HCT116 (cell line): ENCODE measurements at regions not wholly inside any gene's neighbourhood (a gene's known extent, or its start where the extent isn't known, plus 50 kb on each side); places are given as distances from the start of the nearest gene placed in this dataset.

Source experiments
- ATAC-seq: fragments of 200-7000 bp; cut with Tn5 transposase; 2 replicates; pipeline ENCODE4 v1.9.1; 2020; ENCODE audit warnings: mild to moderate bottlenecking, moderate library complexity
- BruUV-seq: library from RNA; stranded (reverse); fragments of 400-500 nt; replicated peaks from 2 replicates; lab custom pipeline; 2021; lab: Mats Ljungman, UMichigan
- CTCF ChIA-PET: fragments of 300-600 bp; sonication (Branson Sonifier 250); formaldehyde crosslinking; loops from one replicate; lab custom pipeline; 2021; ENCODE audit warnings: antibody characterized with exemption; lab: Charles Lee
- POLR2A ChIA-PET: fragments of 300-600, 350-600 bp; sonication (Branson Sonifier 250); formaldehyde crosslinking; loops from one replicate; lab custom pipeline; 2021; ENCODE audit warnings: antibody characterized with exemption; lab: Charles Lee
- RAD21 ChIA-PET, 2 experiments: fragments of 300-600 bp; sonication (Branson Sonifier 250); formaldehyde crosslinking; loops; one replicate each; lab custom pipeline; 2023; ENCODE audit warnings: low total read pairs in 2 of 2; ENCODE audit not compliant: uncharacterized antibody in 2 of 2, unreplicated experiment in 2 of 2, low non-redundant PET in 1 of 2; lab: Charles Lee
- DNase-seq: peaks from one replicate; pipeline ENCODE4 v3.0.0-alpha.2; 2010; ENCODE audit warnings: low read depth, low spot score
- H2AFZ ChIP-seq: fragments of 200-600 bp; shearing (Covaris generic), sonication (generic); 2 replicates; pipeline ENCODE4 v1.6.1; 2017; ENCODE audit warnings: low read depth, mixed run types, mixed read lengths, antibody characterized with exemption, low read length; ENCODE audit not compliant: poor library complexity, severe bottlenecking
- H3K27ac ChIP-seq: 2 replicates; pipeline ENCODE4 v1.5.1; 2012; ENCODE audit warnings: low read depth, low read length
- H3K27me3 ChIP-seq: fragments of 200-600 bp; sonication (generic); 2 replicates; pipeline ENCODE4 v1.6.1; 2016; ENCODE audit warnings: mixed run types, low read length, mixed read lengths; ENCODE audit not compliant: insufficient read depth
- H3K36me3 ChIP-seq, 2 experiments: fragments of 200-500 bp in 1 of 2; fragments of 200-600 bp in 1 of 2; sonication (Bioruptor generic) in 1 of 2; sonication (generic) in 1 of 2; 2 replicates each; pipeline versions ENCODE4 v1.5.1 to v1.6.1; 2014 to 2016; ENCODE audit warnings: low read length in 2 of 2, inconsistent platforms in 1 of 2, mixed read lengths in 1 of 2, mixed run types in 1 of 2; ENCODE audit not compliant: insufficient read depth in 2 of 2, control insufficient read depth in 1 of 2
- H3K4me1 ChIP-seq, 2 experiments: fragments of 200-600 bp in 1 of 2; sonication (generic) in 1 of 2; 2 replicates each; pipeline versions ENCODE4 v1.5.1 to v1.6.1; 2012 to 2017; ENCODE audit warnings: low read length in 2 of 2, inconsistent platforms in 1 of 2, mild to moderate bottlenecking in 1 of 2, mixed read lengths in 1 of 2, mixed run types in 1 of 2, moderate library complexity in 1 of 2; ENCODE audit not compliant: insufficient read depth in 2 of 2, control insufficient read depth in 1 of 2
- H3K4me2 ChIP-seq: fragments of 200-600 bp; sonication (generic); 2 replicates; pipeline ENCODE4 v1.6.1; 2017; ENCODE audit warnings: mixed run types, low read length, mixed read lengths
- H3K4me3 ChIP-seq, 2 experiments: fragments of 200-600 bp in 1 of 2; sonication (generic) in 1 of 2; replicated peaks in 1 of 2; 2 replicates each; pipeline ENCODE4 v1.5.1; 2011 to 2016; ENCODE audit warnings: low read length in 2 of 2, control low read depth in 1 of 2, low read depth in 1 of 2, mild to moderate bottlenecking in 1 of 2, mixed read lengths in 1 of 2, mixed run types in 1 of 2
- H3K79me2 ChIP-seq: fragments of 200-600 bp; sonication (generic); 2 replicates; pipeline ENCODE4 v1.6.1; 2017; ENCODE audit warnings: mild to moderate bottlenecking, mixed run types, low read length, moderate library complexity, mixed read lengths; ENCODE audit not compliant: insufficient read depth
- H3K9ac ChIP-seq: fragments of 200-600 bp; sonication (generic); 2 replicates; pipeline ENCODE4 v1.6.1; 2016; ENCODE audit warnings: low read length, mixed read lengths
- H3K9me2 ChIP-seq: fragments of 200-600 bp; sonication (generic), shearing (Covaris generic); 2 replicates; pipeline ENCODE4 v1.6.1; 2017; ENCODE audit warnings: mixed run types, mild to moderate bottlenecking, moderate library complexity; ENCODE audit not compliant: insufficient read depth
- H3K9me3 ChIP-seq, 2 experiments: fragments of 200-500 bp in 1 of 2; fragments of 200-600 bp in 1 of 2; sonication (Bioruptor generic) in 1 of 2; sonication (generic) in 1 of 2; 2 replicates each; pipeline ENCODE4 v1.6.1; 2014 to 2017; ENCODE audit warnings: low read length in 2 of 2, mixed read lengths in 2 of 2, inconsistent platforms in 1 of 2, low read depth in 1 of 2, mild to moderate bottlenecking in 1 of 2, mixed run types in 1 of 2, moderate library complexity in 1 of 2; ENCODE audit not compliant: control insufficient read depth in 1 of 2, insufficient read depth in 1 of 2
- H4K20me1 ChIP-seq: fragments of 200-600 bp; sonication (generic), shearing (Covaris generic); 2 replicates; pipeline ENCODE4 v1.6.1; 2017; ENCODE audit warnings: mixed run types, mild to moderate bottlenecking, moderate library complexity; ENCODE audit not compliant: insufficient read depth
- CBX3 ChIP-seq: IDR thresholded peaks from 2 replicates; pipeline ENCODE4 v1.6.1; 2012; ENCODE audit warnings: low read depth
- CEBPB ChIP-seq: IDR thresholded peaks from 2 replicates; pipeline ENCODE4 v1.6.1; 2012; ENCODE audit warnings: low read depth
- EGR1 ChIP-seq: IDR thresholded peaks from 2 replicates; pipeline ENCODE4 v1.6.1; 2012; ENCODE audit warnings: low read depth
- ELF1 ChIP-seq: IDR thresholded peaks from 2 replicates; pipeline ENCODE4 v1.6.1; 2012; ENCODE audit warnings: low read depth, borderline replicate concordance
- EZH2 ChIP-seq: fragments of 200-600 bp; sonication (generic); IDR thresholded peaks from 2 replicates; pipeline ENCODE4 v1.6.1; 2017; ENCODE audit warnings: antibody characterized with exemption, mixed run types
- FOSL1 ChIP-seq: IDR thresholded peaks from 2 replicates; pipeline ENCODE4 v1.6.1; 2012; ENCODE audit warnings: low read depth
- JUND ChIP-seq: IDR thresholded peaks from 2 replicates; pipeline ENCODE4 v1.6.1; 2012
- POLR2A ChIP-seq: IDR thresholded peaks from 2 replicates; pipeline ENCODE4 v1.7.0; 2011; ENCODE audit warnings: borderline replicate concordance; ENCODE audit not compliant: insufficient read depth, insufficient read length; ENCODE audit errors: extremely low read depth
- RAD21 ChIP-seq: IDR thresholded peaks from 2 replicates; pipeline ENCODE4 v1.6.1; 2012; ENCODE audit warnings: low read depth, mild to moderate bottlenecking
- SP1 ChIP-seq: IDR thresholded peaks from 2 replicates; pipeline ENCODE4 v1.6.1; 2012; ENCODE audit warnings: low read depth
- SRF ChIP-seq: IDR thresholded peaks from 2 replicates; pipeline ENCODE4 v1.6.1; 2012; ENCODE audit warnings: low read depth
- TCF7L2 ChIP-seq: IDR thresholded peaks from 2 replicates; pipeline ENCODE4 v1.7.0; 2011; ENCODE audit warnings: borderline replicate concordance, inconsistent platforms; ENCODE audit not compliant: insufficient read depth, insufficient read length; ENCODE audit errors: extremely low read depth
- YY1 ChIP-seq: IDR thresholded peaks from 2 replicates; pipeline ENCODE4 v1.6.1; 2011; ENCODE audit warnings: low read length, low read depth, moderate library complexity, mild to moderate bottlenecking; ENCODE audit not compliant: insufficient replicate concordance; ENCODE audit errors: extremely low read depth
- ZNF274 ChIP-seq: fragments of 200-500 bp; sonication (Bioruptor generic); IDR thresholded peaks from 2 replicates; pipeline ENCODE4 v1.6.1; 2014; ENCODE audit warnings: mild to moderate bottlenecking, low read depth, low read length, inconsistent platforms
- intact Hi-C: fragments of 100-400 bp; cut with micrococcal nuclease; formaldehyde crosslinking; loops from 2 replicates; pipeline ENCODE4 v1.10.0; 2022
- TF ChIP-seq, protein P1 (sequence below): IDR thresholded peaks from 2 replicates; pipeline ENCODE4 v1.6.1; 2012
- TF ChIP-seq, protein P2 (sequence below): IDR thresholded peaks from 2 replicates; pipeline ENCODE4 v1.6.1; 2012; ENCODE audit warnings: low read depth
- TF ChIP-seq, protein P3 (sequence below), 3 experiments: fragments of 200-600 bp in 1 of 3; sonication (generic) in 1 of 3; IDR thresholded peaks in 2 of 3; conservative IDR thresholded peaks in 1 of 3; 2 replicates each; pipeline ENCODE4 v1.5.1; 2012 to 2017; ENCODE audit warnings: low read depth in 2 of 3, low read length in 2 of 3, antibody characterized with exemption in 1 of 3, borderline replicate concordance in 1 of 3, control low read depth in 1 of 3, mild to moderate bottlenecking in 1 of 3, mixed read lengths in 1 of 3, mixed run types in 1 of 3, moderate library complexity in 1 of 3; ENCODE audit not compliant: insufficient read depth in 1 of 3

DNA sequence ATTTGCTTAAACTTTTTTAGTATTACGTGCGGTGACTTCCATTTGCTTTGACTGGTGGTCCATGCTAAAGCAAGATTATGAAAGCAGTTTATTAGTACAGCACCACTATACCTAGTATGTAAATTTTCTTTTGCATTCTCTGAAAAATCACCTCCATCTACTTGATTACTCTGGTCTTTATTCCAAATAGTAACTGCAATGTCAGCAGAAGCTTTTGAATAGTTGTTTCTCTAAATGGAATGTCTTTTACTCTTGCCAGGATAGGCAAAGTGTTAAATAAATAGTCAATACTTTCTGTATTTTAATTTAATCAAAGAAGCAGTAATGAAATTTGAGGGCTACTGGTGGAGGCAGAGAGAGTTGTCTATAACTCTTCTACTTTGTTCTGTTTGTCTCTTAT lies 167.2 kb upstream of the SLC4A4 start:
- ChIA-PET RAD21 (no interaction called here), POLR2A (no interaction called here), CTCF (no interaction called here)
- no TSS peak for BruUV-seq
- H3K4me2 ChIP-seq, result no peak overlapping the region
- H3K9me2 ChIP-seq, result no peaks in the 10 kb centered on the region
- H3K9me3 ChIP-seq, result no peaks in the 10 kb centered on the region
- H3K9ac ChIP-seq, result no peak overlapping the region
- H3K27ac ChIP-seq, result no peak overlapping the region
- no peak for DNase-seq
- H3K27me3 ChIP-seq, result no peaks in the 10 kb centered on the region
- TF ChIP-seq RAD21 (no peak), TCF7L2 (no peak), CEBPB (no peak)
- H3K79me2 ChIP-seq, result no peaks in the 10 kb centered on the region
- no peaks in the 10 kb centered on the region for H3K4me1 ChIP-seq
- no peak overlapping the region for H3K4me3 ChIP-seq
- H4K20me1 ChIP-seq, result no peaks in the 10 kb centered on the region
- ATAC-seq, result no peak
- intact Hi-C loops, result no loop called here
- no peaks in the 10 kb centered on the region for H3K36me3 ChIP-seq
- no peak overlapping the region for H2AFZ ChIP-seq

- Histone ChIP-seq H3K4me3 (no peak overlapping the region), H3K27ac (no peak overlapping the region), H3K79me2 (no peaks in the 10 kb centered on the region), H3K9ac (no peak overlapping the region), H3K4me2 (no peak overlapping the region), H3K9me3 (no peaks in the 10 kb centered on the region), H4K20me1 (no peaks in the 10 kb centered on the region), H3K4me1 (peaks cover 0 to 5% of the 10 kb centered on the region in 2 experiments; a peak in 1 of 4 replicates), H3K27me3 (peaks cover 13% of the 10 kb centered on the region; the same call in 1 of the 2 replicates), H3K36me3 (no peaks in the 10 kb centered on the region), H3K9me2 (no peaks in the 10 kb centered on the region), H2AFZ (no peak overlapping the region)
- TF ChIP-seq ZNF274 (no peak), CBX3 (no peak), POLR2A (no peak), CEBPB (no peak), YY1 (no peak), SRF (no peak), TCF7L2 (no peak), EGR1 (no peak), JUND (no peak), RAD21 (no peak), ELF1 (no peak), FOSL1 (no peak), EZH2 (no peak), SP1 (no peak)
- TF ChIP-seq, protein P1, sequence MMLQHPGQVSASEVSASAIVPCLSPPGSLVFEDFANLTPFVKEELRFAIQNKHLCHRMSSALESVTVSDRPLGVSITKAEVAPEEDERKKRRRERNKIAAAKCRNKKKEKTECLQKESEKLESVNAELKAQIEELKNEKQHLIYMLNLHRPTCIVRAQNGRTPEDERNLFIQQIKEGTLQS, result no peak
- TF ChIP-seq, protein P2, sequence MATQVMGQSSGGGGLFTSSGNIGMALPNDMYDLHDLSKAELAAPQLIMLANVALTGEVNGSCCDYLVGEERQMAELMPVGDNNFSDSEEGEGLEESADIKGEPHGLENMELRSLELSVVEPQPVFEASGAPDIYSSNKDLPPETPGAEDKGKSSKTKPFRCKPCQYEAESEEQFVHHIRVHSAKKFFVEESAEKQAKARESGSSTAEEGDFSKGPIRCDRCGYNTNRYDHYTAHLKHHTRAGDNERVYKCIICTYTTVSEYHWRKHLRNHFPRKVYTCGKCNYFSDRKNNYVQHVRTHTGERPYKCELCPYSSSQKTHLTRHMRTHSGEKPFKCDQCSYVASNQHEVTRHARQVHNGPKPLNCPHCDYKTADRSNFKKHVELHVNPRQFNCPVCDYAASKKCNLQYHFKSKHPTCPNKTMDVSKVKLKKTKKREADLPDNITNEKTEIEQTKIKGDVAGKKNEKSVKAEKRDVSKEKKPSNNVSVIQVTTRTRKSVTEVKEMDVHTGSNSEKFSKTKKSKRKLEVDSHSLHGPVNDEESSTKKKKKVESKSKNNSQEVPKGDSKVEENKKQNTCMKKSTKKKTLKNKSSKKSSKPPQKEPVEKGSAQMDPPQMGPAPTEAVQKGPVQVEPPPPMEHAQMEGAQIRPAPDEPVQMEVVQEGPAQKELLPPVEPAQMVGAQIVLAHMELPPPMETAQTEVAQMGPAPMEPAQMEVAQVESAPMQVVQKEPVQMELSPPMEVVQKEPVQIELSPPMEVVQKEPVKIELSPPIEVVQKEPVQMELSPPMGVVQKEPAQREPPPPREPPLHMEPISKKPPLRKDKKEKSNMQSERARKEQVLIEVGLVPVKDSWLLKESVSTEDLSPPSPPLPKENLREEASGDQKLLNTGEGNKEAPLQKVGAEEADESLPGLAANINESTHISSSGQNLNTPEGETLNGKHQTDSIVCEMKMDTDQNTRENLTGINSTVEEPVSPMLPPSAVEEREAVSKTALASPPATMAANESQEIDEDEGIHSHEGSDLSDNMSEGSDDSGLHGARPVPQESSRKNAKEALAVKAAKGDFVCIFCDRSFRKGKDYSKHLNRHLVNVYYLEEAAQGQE, result no peak
- TF ChIP-seq, protein P3, sequence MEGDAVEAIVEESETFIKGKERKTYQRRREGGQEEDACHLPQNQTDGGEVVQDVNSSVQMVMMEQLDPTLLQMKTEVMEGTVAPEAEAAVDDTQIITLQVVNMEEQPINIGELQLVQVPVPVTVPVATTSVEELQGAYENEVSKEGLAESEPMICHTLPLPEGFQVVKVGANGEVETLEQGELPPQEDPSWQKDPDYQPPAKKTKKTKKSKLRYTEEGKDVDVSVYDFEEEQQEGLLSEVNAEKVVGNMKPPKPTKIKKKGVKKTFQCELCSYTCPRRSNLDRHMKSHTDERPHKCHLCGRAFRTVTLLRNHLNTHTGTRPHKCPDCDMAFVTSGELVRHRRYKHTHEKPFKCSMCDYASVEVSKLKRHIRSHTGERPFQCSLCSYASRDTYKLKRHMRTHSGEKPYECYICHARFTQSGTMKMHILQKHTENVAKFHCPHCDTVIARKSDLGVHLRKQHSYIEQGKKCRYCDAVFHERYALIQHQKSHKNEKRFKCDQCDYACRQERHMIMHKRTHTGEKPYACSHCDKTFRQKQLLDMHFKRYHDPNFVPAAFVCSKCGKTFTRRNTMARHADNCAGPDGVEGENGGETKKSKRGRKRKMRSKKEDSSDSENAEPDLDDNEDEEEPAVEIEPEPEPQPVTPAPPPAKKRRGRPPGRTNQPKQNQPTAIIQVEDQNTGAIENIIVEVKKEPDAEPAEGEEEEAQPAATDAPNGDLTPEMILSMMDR (IDR thresholded peaks at IDR 0.05 in 2 of 3, conservative IDR thresholded peaks at IDR 0.05 in 1 of 3; ENCODE audit: borderline replicate concordance in 1 of 3, insufficient read depth in 1 of 3, low read depth in 2 of 3, low read length in 2 of 3), result no peak
- DNase-seq (no peak), ATAC-seq (no peak)
- ChIA-PET CTCF (no interaction called here), POLR2A (no interaction called here), RAD21 (no interaction called here)
- intact Hi-C loops, result loop anchor here (10.0 kb wide), 1 partner anchor 527 kb away; no protein-coding TSS in a partner anchor
- BruUV-seq, result no TSS peak
Measured at GRCh38 chr4:71181332-71181731, 157.5 kb upstream of the SLC4A4 start.
